ENCODE measurements at regions not wholly inside any gene's neighbourhood (a gene's known extent, or its start where the extent isn't known, plus 50 kb on each side); places are given as distances from the start of the nearest gene placed in this dataset.

- DNase-seq (ENCODE audit: low spot score): peak; percentile 68
- H3K27ac ChIP-seq (ENCODE audit: low read depth in 1 of 2, low read length in 2 of 2): no peak overlapping the region
- no peak overlapping the region for H3K4me3 ChIP-seq (ENCODE audit: low read depth in 1 of 3, low read length in 3 of 3)
- no peak overlapping the region for H3K9ac ChIP-seq (ENCODE audit: low read depth in 1 of 2, low read length in 2 of 2)
- H3K36me3 ChIP-seq (ENCODE audit: control insufficient read depth in 4 of 4, insufficient read depth in 3 of 4, low read depth in 1 of 4, low read length in 3 of 4): no peaks in the 10 kb centered on the region
- WGBS: 34% methylated on average over 15 of the region's 15 CpGs
- no peaks in the 10 kb centered on the region for H3K9me3 ChIP-seq (ENCODE audit: control insufficient read depth in 4 of 4, low read length in 3 of 4)
- H3K27me3 ChIP-seq (ENCODE audit: control insufficient read depth in 4 of 4, insufficient read depth in 4 of 4, low read length in 3 of 4): no peaks in the 10 kb centered on the region
- peaks cover 0 to 6% (median 4%) of the 10 kb centered on the region in 4 donors for H3K4me1 ChIP-seq (ENCODE audit: control insufficient read depth in 4 of 4, insufficient read depth in 4 of 4, low read length in 3 of 4)
- no peak for TF ChIP-seq JUND (IDR thresholded peaks at IDR 0.05)
- TF ChIP-seq RAD21 (IDR thresholded peaks at IDR 0.05): peak; percentile 94
- TF ChIP-seq CTCF (IDR thresholded peaks at IDR 0.05; ENCODE audit: low read depth, low read length, missing input control): peak; percentile 89
Measured at GRCh38 chr18:46281185-46282176, 177.3 kb downstream of the HAUS1 start.

- no peak overlapping the region for H3K4me3 ChIP-seq (ENCODE audit: low read depth in 1 of 3, low read length in 3 of 3)
- no peaks in the 10 kb centered on the region for H3K9me3 ChIP-seq (ENCODE audit: control insufficient read depth in 4 of 4, low read length in 3 of 4)
- H3K27me3 ChIP-seq (ENCODE audit: control insufficient read depth in 4 of 4, insufficient read depth in 4 of 4, low read length in 3 of 4): no peaks in the 10 kb centered on the region
- H3K36me3 ChIP-seq (ENCODE audit: control insufficient read depth in 4 of 4, insufficient read depth in 3 of 4, low read depth in 1 of 4, low read length in 3 of 4): no peaks in the 10 kb centered on the region
- TF ChIP-seq HNF4A (conservative IDR thresholded peaks at IDR 0.05): no peak
- no peak for TF ChIP-seq ZBTB33 (IDR thresholded peaks at IDR 0.05)
- TF ChIP-seq RAD21 (IDR thresholded peaks at IDR 0.05): no peak
- no peak for TF ChIP-seq MAX (IDR thresholded peaks at IDR 0.05)
- TF ChIP-seq ATF3 (IDR thresholded peaks at IDR 0.05): no peak
- TF ChIP-seq TAF1 (conservative IDR thresholded peaks at IDR 0.05): no peak
- no peak for TF ChIP-seq GABPA (IDR thresholded peaks at IDR 0.05 in 1 of 2, conservative IDR thresholded peaks at IDR 0.05 in 1 of 2)
- no peak for TF ChIP-seq HNF4G (IDR thresholded peaks at IDR 0.05)
- no peak for TF ChIP-seq REST (IDR thresholded peaks at IDR 0.05)
- no peak for TF ChIP-seq RXRA (IDR thresholded peaks at IDR 0.05)
- TF ChIP-seq FOXA2 (IDR thresholded peaks at IDR 0.05): no peak
- TF ChIP-seq JUND (IDR thresholded peaks at IDR 0.05): no peak
- TF ChIP-seq CTCF (IDR thresholded peaks at IDR 0.05; ENCODE audit: low read depth, low read length, missing input control): no peak
- TF ChIP-seq FOXA1 (IDR thresholded peaks at IDR 0.05): no peak
- no peak for TF ChIP-seq NR2F2 (IDR thresholded peaks at IDR 0.05)
- H3K4me1 ChIP-seq (ENCODE audit: control insufficient read depth in 4 of 4, insufficient read depth in 4 of 4, low read length in 3 of 4): peaks cover 0 to 6% (median 4%) of the 10 kb centered on the region in 4 donors
- H3K9ac ChIP-seq (ENCODE audit: low read depth in 1 of 2, low read length in 2 of 2): no peak overlapping the region
- WGBS: 95% methylated on average over 7 of the region's 7 CpGs
- DNase-seq (ENCODE audit: low spot score): no peak
- H3K27ac ChIP-seq (ENCODE audit: low read depth in 1 of 2, low read length in 2 of 2): no peak overlapping the region
Measured at GRCh38 chr18:46282177-46282570, 178.0 kb downstream of the HAUS1 start.

Data from liver (tissue), 8 donors.